GM21529 (cell line): ENCODE measurements at regions not wholly inside any gene's neighbourhood (a gene's known extent, or its start where the extent isn't known, plus 50 kb on each side); places are given as distances from the start of the nearest gene placed in this dataset.
A peak's percentile ranks its signal among the peaks of the same experiment; 100 is the strongest.

Experiments
- ATAC-seq: cut with Tn5 transposase; IDR thresholded peaks from one replicate; pipeline ENCODE4 v1.9.1; 2021; ENCODE audit not compliant: unreplicated experiment

DNA sequence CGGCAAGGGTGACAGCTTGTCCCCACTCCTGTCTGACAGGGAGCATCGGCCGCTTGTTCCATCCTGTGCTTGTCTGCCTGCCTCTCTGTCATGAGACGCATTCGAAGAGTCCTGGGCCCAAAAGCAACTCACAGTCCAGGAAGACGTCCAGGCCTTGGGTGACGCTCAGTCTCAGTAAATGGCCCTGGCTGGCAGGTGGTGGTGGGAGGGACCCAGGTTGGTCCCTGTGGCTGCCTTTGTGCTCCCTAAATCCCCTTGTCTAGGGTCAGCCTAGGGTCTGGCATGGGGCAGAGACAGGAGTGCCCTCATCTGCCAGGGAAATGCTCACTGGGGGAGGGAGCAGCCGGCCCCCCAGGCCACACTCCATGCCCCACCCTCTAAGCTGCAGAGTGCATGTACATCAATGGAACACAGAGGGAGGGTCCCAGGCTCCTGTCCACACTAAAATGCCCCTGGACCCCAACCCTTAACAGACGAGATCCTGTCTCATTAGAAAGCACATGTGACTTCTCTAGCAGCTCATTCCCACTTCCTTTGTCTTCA is 295.2 kb upstream of the ZNF32 start:
- no peak for ATAC-seq

- ATAC-seq, result no peak
Measured at GRCh38 chr10:43943119-43943817, 294.6 kb upstream of the ZNF32 start.

GRCh38 chr10:43942096-43942850 is 293.6 kb upstream of the ZNF32 start:
- ATAC-seq, result no peak

DNA sequence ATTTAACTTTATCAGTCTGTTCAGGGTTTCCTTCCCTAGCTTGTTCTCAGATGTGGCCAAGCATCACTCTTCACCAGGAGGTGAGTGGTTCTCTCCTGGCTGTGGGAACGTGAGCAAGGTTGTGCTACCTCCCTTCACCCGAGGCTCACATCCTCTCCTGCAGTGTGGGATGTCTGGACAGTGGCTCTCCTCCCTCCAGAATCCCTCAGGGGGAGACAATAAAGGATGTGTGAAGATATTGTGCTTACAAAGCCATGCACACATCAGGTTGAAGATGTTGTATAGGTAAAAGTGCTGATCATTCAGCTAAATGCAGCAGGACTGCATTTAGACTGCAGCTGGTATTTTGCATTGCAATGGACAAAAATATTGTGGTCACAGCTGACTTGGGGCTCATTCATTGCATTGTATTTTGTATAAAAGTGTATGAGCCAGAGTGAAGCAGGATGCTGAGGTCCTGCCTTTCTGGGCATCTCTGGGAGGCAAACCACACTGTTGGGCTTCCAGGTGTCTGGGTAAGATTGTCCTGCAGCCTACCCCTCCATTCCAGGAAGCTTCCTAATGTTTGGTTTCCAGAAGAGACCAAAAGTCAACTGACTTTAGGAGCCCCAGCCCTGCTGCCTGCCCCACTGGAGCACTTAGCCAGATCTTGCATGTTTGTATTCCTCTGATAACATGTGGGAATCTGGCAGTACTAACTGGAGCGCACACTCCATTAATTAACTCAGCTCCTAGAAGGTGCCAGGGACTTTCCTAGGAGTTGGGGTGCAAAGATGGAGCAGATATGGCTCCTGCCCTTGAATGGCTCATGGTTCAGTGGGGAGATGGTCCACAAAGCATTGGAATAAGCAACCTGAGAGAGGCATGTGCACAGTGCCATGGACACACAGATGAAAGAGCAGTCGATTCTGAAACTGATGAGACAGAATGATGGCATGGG is 292.5 kb upstream of the ZNF32 start:
- ATAC-seq, result no peak

DNA sequence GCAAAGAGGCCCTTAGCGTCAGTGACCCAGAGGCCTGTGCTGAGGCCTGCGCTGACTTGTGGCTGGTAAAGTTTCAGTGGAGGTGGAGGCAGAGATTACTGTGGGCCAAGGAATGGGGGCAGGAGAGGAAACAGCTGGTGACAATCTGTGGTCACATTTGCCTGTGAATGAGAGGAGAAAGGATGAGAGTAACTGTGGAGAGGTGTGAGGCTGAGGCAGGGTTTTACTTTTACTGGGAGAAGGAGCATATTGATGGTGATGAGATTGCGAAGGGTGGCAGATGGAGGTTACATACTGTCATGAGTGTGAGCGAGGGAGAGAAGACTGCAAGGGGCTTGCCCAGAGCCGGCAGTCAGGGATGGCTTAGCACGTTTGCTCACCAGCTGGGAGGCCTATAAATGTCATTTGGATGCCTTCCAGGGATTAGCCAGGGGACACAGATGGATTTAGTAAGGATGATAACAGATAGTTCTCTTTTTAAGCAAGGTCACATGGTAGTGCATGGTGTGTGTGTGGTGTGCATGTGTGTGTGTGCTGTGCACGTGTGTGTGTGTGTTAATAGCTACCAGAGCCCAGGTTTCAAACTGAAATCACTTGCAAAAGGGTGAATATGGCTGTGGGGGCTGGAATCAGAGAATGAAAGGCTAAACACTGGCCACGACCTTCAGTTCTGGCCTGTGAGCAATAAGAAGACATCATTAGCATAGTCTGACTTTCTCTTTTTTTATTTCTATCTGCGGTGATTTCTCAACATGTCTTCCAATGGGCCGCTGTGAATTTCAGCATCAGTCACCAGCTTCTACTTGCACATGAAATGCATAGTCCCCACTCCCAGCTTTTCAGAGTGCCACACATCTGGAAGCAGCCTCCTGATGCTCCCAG is 291.5 kb upstream of the ZNF32 start:
- ATAC-seq, result peak; percentile 64

GRCh38 chr10:43939389-43939938 is 290.8 kb upstream of the ZNF32 start:
- ATAC-seq, result peak; percentile 18

GRCh38 chr10:43938810-43939209 is 290.1 kb upstream of the ZNF32 start:
- ATAC-seq, result no peak

GRCh38 chr10:43931308-43931930 is 282.7 kb upstream of the ZNF32 start:
- ATAC-seq, result no peak

GRCh38 chr10:43930777-43931176 is 282.1 kb upstream of the ZNF32 start:
- no peak for ATAC-seq

GRCh38 chr10:43930243-43930642 is 281.6 kb upstream of the ZNF32 start:
- no peak for ATAC-seq

DNA sequence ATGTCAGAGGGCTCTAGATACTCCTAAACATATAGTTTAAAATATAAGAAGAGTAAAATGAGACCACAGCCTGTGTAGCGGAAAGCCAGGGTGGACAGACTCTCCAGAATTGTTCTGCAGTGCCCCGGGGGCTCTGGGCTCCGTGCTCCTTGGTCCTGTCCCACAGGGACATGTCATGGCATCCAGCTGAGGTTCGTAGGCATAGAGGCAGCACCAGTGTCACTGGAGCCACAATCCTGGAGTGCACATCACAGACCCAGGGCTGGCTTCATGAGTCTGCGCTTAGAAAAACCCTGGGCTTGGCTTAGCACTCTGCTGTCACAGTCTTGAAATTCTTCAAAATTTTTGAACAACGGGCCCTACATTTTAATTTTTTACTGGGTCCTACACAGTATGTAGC is 280.4 kb upstream of the ZNF32 start:
- no peak for ATAC-seq

GRCh38 chr10:43928425-43928968 is 279.8 kb upstream of the ZNF32 start:
- no peak for ATAC-seq

GRCh38 chr10:43926875-43927406 is 278.3 kb upstream of the ZNF32 start:
- no peak for ATAC-seq

DNA sequence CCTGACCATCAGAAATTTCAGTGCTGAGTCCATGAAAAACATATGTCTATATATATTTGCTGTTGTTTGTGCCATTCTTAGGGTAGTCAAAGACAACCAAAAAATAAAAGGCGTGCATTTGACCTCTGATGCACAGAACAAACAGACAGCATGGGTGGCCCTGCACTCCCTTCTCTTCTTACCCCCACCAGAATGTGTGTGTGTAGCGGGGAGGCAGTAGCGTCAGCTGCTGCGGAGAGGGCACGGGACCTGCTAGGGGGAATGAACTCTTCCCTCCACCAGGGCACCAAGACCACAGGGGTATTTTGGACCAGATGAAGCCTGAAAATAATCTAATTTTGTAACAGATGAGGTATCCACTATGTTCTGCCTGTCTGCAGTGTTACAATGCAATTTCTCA is 277.7 kb upstream of the ZNF32 start:
- ATAC-seq, result no peak

DNA sequence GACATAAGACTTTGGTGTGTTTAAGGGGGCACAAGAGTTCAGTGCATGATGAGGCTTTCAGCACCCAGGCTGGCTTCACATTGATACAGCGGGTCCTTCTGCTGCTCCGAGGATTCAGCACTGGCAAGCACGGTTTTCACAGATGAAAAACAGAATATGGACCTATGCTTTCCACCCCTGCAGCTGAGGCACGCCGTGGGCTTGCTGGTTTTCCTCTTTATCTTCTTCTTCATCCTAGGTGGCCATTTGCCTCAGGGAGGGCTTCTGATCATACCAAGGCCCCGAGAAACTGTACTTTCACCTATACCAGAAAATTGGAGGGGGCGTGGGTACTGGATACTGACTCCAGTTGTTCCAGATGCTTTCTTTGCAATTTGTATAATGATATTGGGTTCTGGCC is 277.1 kb upstream of the ZNF32 start:
- ATAC-seq, result no peak

DNA sequence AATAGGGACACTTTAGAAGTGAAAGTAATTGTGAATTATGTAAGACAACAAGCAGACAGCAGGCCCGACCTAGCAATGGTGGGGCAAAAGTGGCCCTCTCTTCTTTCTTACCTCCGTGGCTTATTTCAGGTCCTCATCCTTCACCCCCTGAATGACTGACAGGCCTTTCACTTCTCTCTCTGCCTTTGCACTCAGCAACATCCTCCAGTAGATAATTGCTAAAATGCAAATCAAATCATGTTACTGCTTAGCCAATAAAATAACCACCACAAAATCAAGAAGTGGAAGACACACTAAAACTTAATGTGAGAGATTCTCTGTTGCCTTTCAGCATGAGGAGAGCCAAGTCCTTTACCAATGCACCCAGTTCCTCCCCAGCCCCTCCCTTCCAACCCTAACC is 274.6 kb upstream of the ZNF32 start:
- ATAC-seq, result no peak

GRCh38 chr10:43922335-43923280 is 273.9 kb upstream of the ZNF32 start:
- no peak for ATAC-seq

GRCh38 chr10:43921881-43922280 is 273.2 kb upstream of the ZNF32 start:
- no peak for ATAC-seq
